Tibial nerve (tissue), 4 donors: ENCODE measurements at regions not wholly inside any gene's neighbourhood (a gene's known extent, or its start where the extent isn't known, plus 50 kb on each side); places are given as distances from the start of the nearest gene placed in this dataset.
"Not testable (repeated sequence)": the region's sequence is repeated elsewhere in the genome, so short reads cannot be mapped to it uniquely, and the experiment has no call there.

Source experiments
- DNase-seq, 2 donors: peaks; one replicate each; pipeline ENCODE4 v3.0.0-alpha.2; 2019; ENCODE audit warnings: low spot score in 2 of 2
- H3K27ac ChIP-seq, 4 donors: fragments of 200-600 bp; sonication (generic) in 3 of 4; one replicate each; pipeline ENCODE4 v1.5.1; 2017 to 2019; ENCODE audit warnings: mild to moderate bottlenecking in 1 of 4
- H3K27me3 ChIP-seq, 2 donors: fragments of 200-600 bp; sonication (generic) in 1 of 2; one replicate each; pipeline versions ENCODE4 v1.5.1 to v1.6.0; 2017 to 2019
- H3K36me3 ChIP-seq, 3 donors: fragments of 200-600 bp; sonication (generic); one replicate each; pipeline ENCODE4 v1.5.1; 2018 to 2019
- H3K4me1 ChIP-seq, 4 donors: fragments of 200-600 bp; sonication (generic) in 3 of 4; one replicate each; pipeline ENCODE4 v1.5.1; 2017 to 2019
- H3K4me3 ChIP-seq, 4 donors: fragments of 200-600 bp; sonication (generic) in 3 of 4; one replicate each; pipeline ENCODE4 v1.5.1; 2017 to 2019; ENCODE audit warnings: mild to moderate bottlenecking in 1 of 4, moderate library complexity in 1 of 4
- H3K9me3 ChIP-seq, 4 donors: fragments of 200-600 bp; sonication (generic) in 3 of 4; one replicate each; pipeline ENCODE4 v1.5.1; 2017 to 2019
- CTCF ChIP-seq, 5 experiments: fragments of 200-600 bp in 3 of 5; fragments of 450-650 bp in 2 of 5; sonication (generic) in 3 of 5; IDR thresholded peaks; one replicate each; pipeline ENCODE4 v1.5.1; 2016 to 2019; ENCODE audit warnings: antibody characterized with exemption in 5 of 5, mild to moderate bottlenecking in 3 of 5, moderate library complexity in 2 of 5
- EP300 ChIP-seq, 2 donors: sonication (generic); formaldehyde crosslinking; IDR thresholded peaks; one replicate each; pipeline ENCODE4 v1.6.1; 2017; ENCODE audit warnings: antibody characterized with exemption in 2 of 2, mild to moderate bottlenecking in 1 of 2
- POLR2A ChIP-seq, 2 donors: fragments of 450-650 bp; IDR thresholded peaks; one replicate each; pipeline ENCODE4 v1.6.1; 2017; ENCODE audit warnings: antibody characterized with exemption in 2 of 2, mild to moderate bottlenecking in 2 of 2, moderate library complexity in 2 of 2
- WGBS, 2 donors: methylation state at CpG; one replicate each; pipeline ENCODE4 v1.1.5; 2018; 5-methylcytosine and 5-hydroxymethylcytosine counted together

GRCh38 chr5:166786178-166786577, 1505.3 kb upstream of the WWC1 start:
- Histone ChIP-seq H3K27me3 (no peaks in the 10 kb centered on the region), H3K4me3 (no peak overlapping the region), H3K27ac (no peak overlapping the region), H3K9me3 (peaks cover 0 to 3% (median 0%) of the 10 kb centered on the region in 4 donors), H3K36me3 (no peaks in the 10 kb centered on the region), H3K4me1 (no peaks in the 10 kb centered on the region)
- no peak for DNase-seq
- WGBS, 2 donors, result 74 to 88% methylated on average over 2 of the region's 2 CpGs
- TF ChIP-seq EP300 (IDR thresholded peaks at IDR 0.05), result no peak
- no peak for TF ChIP-seq POLR2A (IDR thresholded peaks at IDR 0.05)
- no peak for TF ChIP-seq CTCF (IDR thresholded peaks at IDR 0.05)

GRCh38 chr5:166786889-166787288, 1504.6 kb upstream of the WWC1 start:
- TF ChIP-seq CTCF (IDR thresholded peaks at IDR 0.05) (no peak), EP300 (IDR thresholded peaks at IDR 0.05) (no peak), POLR2A (IDR thresholded peaks at IDR 0.05) (no peak)
- H3K27ac ChIP-seq, result no peak overlapping the region
- H3K36me3 ChIP-seq, result no peaks in the 10 kb centered on the region
- DNase-seq, result no peak
- H3K27me3 ChIP-seq, result no peaks in the 10 kb centered on the region
- H3K9me3 ChIP-seq, result peaks cover 0 to 3% (median 0%) of the 10 kb centered on the region in 4 donors
- H3K4me1 ChIP-seq, result no peaks in the 10 kb centered on the region
- 85 to 88% methylated on average over 8 of the region's 8 CpGs for WGBS, 2 donors
- H3K4me3 ChIP-seq, result no peak overlapping the region

- WGBS, 2 donors, result 0 to 30% methylated on average over 1 of the region's 1 CpG
- TF ChIP-seq CTCF (IDR thresholded peaks at IDR 0.05) (no peak), POLR2A (IDR thresholded peaks at IDR 0.05) (no peak), EP300 (IDR thresholded peaks at IDR 0.05) (no peak)
- DNase-seq, result no peak
Observed at GRCh38 chr5:166788050-166788449, 1503.4 kb upstream of the WWC1 start.

GRCh38 chr5:166795756-166796155, 1495.7 kb upstream of the WWC1 start:
- Histone ChIP-seq H3K36me3 (no peaks in the 10 kb centered on the region), H3K27me3 (no peaks in the 10 kb centered on the region), H3K4me1 (no peaks in the 10 kb centered on the region), H3K9me3 (no peaks in the 10 kb centered on the region), H3K27ac (no peak overlapping the region), H3K4me3 (no peak overlapping the region)
- TF ChIP-seq POLR2A (IDR thresholded peaks at IDR 0.05) (no peak), EP300 (IDR thresholded peaks at IDR 0.05) (no peak), CTCF (IDR thresholded peaks at IDR 0.05) (no peak)
- no peak for DNase-seq
- 55 to 58% methylated on average over 3 of the region's 3 CpGs for WGBS, 2 donors

More at GRCh38 chr5:166788050-166788449, 1503.4 kb upstream of the WWC1 start:
- H3K36me3 ChIP-seq, result no peaks in the 10 kb centered on the region
- no peaks in the 10 kb centered on the region for H3K27me3 ChIP-seq
- H3K4me1 ChIP-seq, result no peaks in the 10 kb centered on the region
- H3K27ac ChIP-seq, result no peak overlapping the region
- no peak overlapping the region for H3K4me3 ChIP-seq
- peaks cover 0 to 3% (median 0%) of the 10 kb centered on the region in 4 donors for H3K9me3 ChIP-seq

GRCh38 chr5:166803058-166803457, 1488.4 kb upstream of the WWC1 start:
- Histone ChIP-seq H3K27ac (no peak overlapping the region), H3K36me3 (no peaks in the 10 kb centered on the region), H3K9me3 (no peaks in the 10 kb centered on the region), H3K4me1 (no peaks in the 10 kb centered on the region), H3K27me3 (no peaks in the 10 kb centered on the region), H3K4me3 (no peak overlapping the region)
- WGBS, 2 donors, result 61 to 67% methylated on average over 1 of the region's 1 CpG
- TF ChIP-seq CTCF (IDR thresholded peaks at IDR 0.05), result no peak
- TF ChIP-seq POLR2A (IDR thresholded peaks at IDR 0.05), result no peak
- no peak for TF ChIP-seq EP300 (IDR thresholded peaks at IDR 0.05)
- DNase-seq, result no peak

GRCh38 chr5:166804223-166804622, 1487.2 kb upstream of the WWC1 start:
- not testable (repeated sequence) for DNase-seq, H3K27ac ChIP-seq, H3K36me3 ChIP-seq, H3K9me3 ChIP-seq, H3K4me1 ChIP-seq, H3K4me3 ChIP-seq, H3K27me3 ChIP-seq
- 89% methylated on average over 6 of the region's 6 CpGs for WGBS, 2 donors

GRCh38 chr5:166804693-166805092, 1486.8 kb upstream of the WWC1 start:
- not testable (repeated sequence) for H3K9me3 ChIP-seq, DNase-seq, H3K4me3 ChIP-seq, H3K36me3 ChIP-seq, H3K4me1 ChIP-seq, H3K27me3 ChIP-seq, H3K27ac ChIP-seq
- WGBS, 2 donors, result 88 to 95% methylated on average over 6 of the region's 6 CpGs

GRCh38 chr5:166810093-166810658, 1481.3 kb upstream of the WWC1 start:
- H3K9me3 ChIP-seq, result peaks cover 0 to 29% (median 0%) of the 10 kb centered on the region in 4 donors
- WGBS, 2 donors, result 86 to 87% methylated on average over 18 to 28 of the region's 28 CpGs
- H3K4me3 ChIP-seq, H3K4me1 ChIP-seq, H3K36me3 ChIP-seq, DNase-seq, H3K27ac ChIP-seq, H3K27me3 ChIP-seq: not testable (repeated sequence)
